ENCODE measurements at regions not wholly inside any gene's neighbourhood (a gene's known extent, or its start where the extent isn't known, plus 50 kb on each side); places are given as distances from the start of the nearest gene placed in this dataset.

GRCh38 chr2:155218292-155218924 lies 519.9 kb downstream of the KCNJ3 start:
- TF ChIP-seq RERE (CRISPR knock-in tag; IDR thresholded peaks at IDR 0.05; ENCODE audit: borderline replicate concordance): no peak
- TF ChIP-seq USF2 (CRISPR knock-in tag; IDR thresholded peaks at IDR 0.05): no peak
- TF ChIP-seq TAF1 (IDR thresholded peaks at IDR 0.05; ENCODE audit: control insufficient read depth, extremely low read depth, insufficient read depth, low read length, severe bottlenecking): no peak
- TF ChIP-seq STAT5A (IDR thresholded peaks at IDR 0.05; ENCODE audit: borderline replicate concordance, low read length): no peak
- no peak for TF ChIP-seq L3MBTL2 (IDR thresholded peaks at IDR 0.05)
- no peak for TF ChIP-seq ID3 (CRISPR knock-in tag; IDR thresholded peaks at IDR 0.05)
- no peak for TF ChIP-seq ID3 (tag; IDR thresholded peaks at IDR 0.05)
- no peak for TF ChIP-seq MXI1 (IDR thresholded peaks at IDR 0.05; ENCODE audit: low read depth, low read length)
- TF ChIP-seq ZNF24 (IDR thresholded peaks at IDR 0.05): no peak
- TF ChIP-seq GTF3C2 (IDR thresholded peaks at IDR 0.05; ENCODE audit: borderline replicate concordance, extremely low read depth, insufficient read length): no peak
- TF ChIP-seq ZSCAN32 (CRISPR knock-in tag; IDR thresholded peaks at IDR 0.05): no peak
- no peak for TF ChIP-seq CTCF (IDR thresholded peaks at IDR 0.05 in 2 of 3, conservative IDR thresholded peaks at IDR 0.05 in 1 of 3; ENCODE audit: insufficient read depth in 2 of 3, low read depth in 1 of 3, low read length in 3 of 3)
- no peak for TF ChIP-seq MCM5 (IDR thresholded peaks at IDR 0.05; ENCODE audit: low read depth)
- TF ChIP-seq NR3C1 (CRISPR knock-in tag; IDR thresholded peaks at IDR 0.05): no peak

Data from K562 (cell line).